Choroid plexus epithelial cell (primary cell): ENCODE measurements at regions not wholly inside any gene's neighbourhood (a gene's known extent, or its start where the extent isn't known, plus 50 kb on each side); places are given as distances from the start of the nearest gene placed in this dataset.
A peak's percentile ranks its signal among the peaks of the same experiment; 100 is the strongest.

Experiments
- DNase-seq: peaks from one replicate; pipeline ENCODE4 v3.0.0-alpha.2; 2010; ENCODE audit warnings: low read depth
- H3K4me3 ChIP-seq: 2 replicates; pipeline ENCODE4 v1.5.1; 2011; ENCODE audit warnings: low read depth, mild to moderate bottlenecking, control low read depth, low read length, moderate library complexity
- CTCF ChIP-seq: conservative IDR thresholded peaks from 2 replicates; pipeline ENCODE4 v1.5.1; 2011; ENCODE audit warnings: low read depth, mild to moderate bottlenecking, control low read depth, inconsistent platforms, low read length, moderate library complexity

- no peak for DNase-seq
- no peak overlapping the region for H3K4me3 ChIP-seq
- no peak for TF ChIP-seq CTCF
These were observed 990.0 kb downstream of the KCNT2 start for GRCh38 chr1:195618287-195618686.

GRCh38 chr1:195617106-195617505 lies 991.1 kb downstream of the KCNT2 start:
- DNase-seq = no peak
- no peak for TF ChIP-seq CTCF

GRCh38 chr1:195608883-195609282 lies 999.4 kb downstream of the KCNT2 start:
- no peak for DNase-seq
- peak; percentile 54 for TF ChIP-seq CTCF
- H3K4me3 ChIP-seq = no peak overlapping the region

More at GRCh38 chr1:195617106-195617505, 991.1 kb downstream of the KCNT2 start:
- H3K4me3 ChIP-seq = no peak overlapping the region

GRCh38 chr1:195606483-195606882 lies 1001.8 kb downstream of the KCNT2 start:
- no peak for DNase-seq
- H3K4me3 ChIP-seq = no peak overlapping the region
- no peak for TF ChIP-seq CTCF

- DNase-seq = no peak
- no peak overlapping the region for H3K4me3 ChIP-seq
- no peak for TF ChIP-seq CTCF
These were observed 1004.0 kb downstream of the KCNT2 start for GRCh38 chr1:195604287-195604686.

GRCh38 chr1:195597891-195598290 lies 1010.3 kb downstream of the KCNT2 start:
- TF ChIP-seq CTCF = no peak
- no peak overlapping the region for H3K4me3 ChIP-seq
- DNase-seq = no peak

GRCh38 chr1:195594773-195595172 lies 1013.5 kb downstream of the KCNT2 start:
- no peak for DNase-seq
- no peak for TF ChIP-seq CTCF
- H3K4me3 ChIP-seq = no peak overlapping the region
